H9 (cell line): ENCODE measurements at regions not wholly inside any gene's neighbourhood (a gene's known extent, or its start where the extent isn't known, plus 50 kb on each side); places are given as distances from the start of the nearest gene placed in this dataset.

Source experiments
- DNase-seq: peaks from one replicate; pipeline ENCODE4 v3.0.0-alpha.2; 2017
- H2AFZ ChIP-seq: one replicate; pipeline ENCODE4 v1.6.1; 2013; ENCODE audit warnings: mild to moderate bottlenecking, low read length, control low read depth, moderate library complexity
- H2AK5ac ChIP-seq: 2 replicates; pipeline ENCODE4 v1.6.1; 2013; ENCODE audit warnings: low read length, control low read depth, mixed read lengths; ENCODE audit not compliant: insufficient read length
- H2BK120ac ChIP-seq: one replicate; pipeline ENCODE4 v1.6.1; 2013; ENCODE audit warnings: low read depth, mild to moderate bottlenecking, low read length, control low read depth, inconsistent platforms; ENCODE audit not compliant: poor library complexity, severe bottlenecking
- H2BK12ac ChIP-seq: 2 replicates; pipeline ENCODE4 v1.6.1; 2013; ENCODE audit warnings: low read length, control low read depth, mixed read lengths, low read depth; ENCODE audit not compliant: insufficient read length
- H2BK15ac ChIP-seq: 2 replicates; pipeline ENCODE4 v1.6.1; 2013; ENCODE audit warnings: low read depth, low read length, control low read depth
- H2BK20ac ChIP-seq: one replicate; pipeline ENCODE4 v1.6.1; 2013; ENCODE audit warnings: low read depth, mild to moderate bottlenecking, low read length, control low read depth, inconsistent platforms; ENCODE audit not compliant: poor library complexity, severe bottlenecking
- H2BK5ac ChIP-seq: 2 replicates; pipeline ENCODE4 v1.6.1; 2013; ENCODE audit warnings: low read length, control low read depth, mixed read lengths; ENCODE audit not compliant: insufficient read length
- H3K14ac ChIP-seq: 2 replicates; pipeline ENCODE4 v1.6.1; 2013; ENCODE audit warnings: low read length, control low read depth; ENCODE audit not compliant: insufficient read depth
- H3K18ac ChIP-seq: 2 replicates; pipeline ENCODE4 v1.6.1; 2013; ENCODE audit warnings: low read depth, mild to moderate bottlenecking, mixed read lengths, low read length, control low read depth; ENCODE audit not compliant: insufficient read length
- H3K23ac ChIP-seq: 2 replicates; pipeline ENCODE4 v1.6.1; 2013; ENCODE audit warnings: low read length, control low read depth, mixed read lengths, low read depth; ENCODE audit not compliant: insufficient read length
- H3K23me2 ChIP-seq: 2 replicates; pipeline ENCODE4 v1.6.1; 2013; ENCODE audit warnings: low read depth, mild to moderate bottlenecking, mixed read lengths, low read length, control low read depth; ENCODE audit not compliant: insufficient read length, poor library complexity, severe bottlenecking
- H3K27ac ChIP-seq: 2 replicates; pipeline ENCODE4 v1.5.1; 2013; ENCODE audit warnings: low read length, control low read depth, mixed read lengths, low read depth; ENCODE audit not compliant: insufficient read length
- H3K27me3 ChIP-seq: 2 replicates; pipeline ENCODE4 v1.6.1; 2013; ENCODE audit warnings: low read length, control low read depth, inconsistent platforms; ENCODE audit not compliant: insufficient read depth
- H3K4ac ChIP-seq: 2 replicates; pipeline ENCODE4 v1.6.1; 2013; ENCODE audit warnings: low read depth, mild to moderate bottlenecking, control low read depth, inconsistent platforms, low read length, moderate library complexity
- H3K4me1 ChIP-seq: 2 replicates; pipeline ENCODE4 v1.6.1; 2013; ENCODE audit warnings: low read length, control low read depth, inconsistent platforms; ENCODE audit not compliant: insufficient read depth
- H3K4me2 ChIP-seq: 2 replicates; pipeline ENCODE4 v1.6.1; 2013; ENCODE audit warnings: low read length, control low read depth, mixed read lengths; ENCODE audit not compliant: insufficient read length, insufficient read depth
- H3K56ac ChIP-seq: 2 replicates; pipeline ENCODE4 v1.6.1; 2013; ENCODE audit warnings: low read depth, mild to moderate bottlenecking, mixed read lengths, low read length, control low read depth; ENCODE audit not compliant: insufficient read length
- H3K79me1 ChIP-seq: 2 replicates; pipeline ENCODE4 v1.6.1; 2013; ENCODE audit warnings: low read depth, mild to moderate bottlenecking, moderate library complexity, low read length, control low read depth, inconsistent platforms; ENCODE audit not compliant: insufficient read depth, poor library complexity, severe bottlenecking
- H3K79me2 ChIP-seq: 2 replicates; pipeline ENCODE4 v1.6.1; 2013; ENCODE audit warnings: low read length, control low read depth, inconsistent platforms; ENCODE audit not compliant: insufficient read depth
- H3K9ac ChIP-seq: 2 replicates; pipeline ENCODE4 v1.6.1; 2013; ENCODE audit warnings: low read length, control low read depth, mixed read lengths; ENCODE audit not compliant: insufficient read length; ENCODE audit errors: extremely low read depth
- H3K9me3 ChIP-seq: one replicate; pipeline ENCODE4 v1.6.1; 2013; ENCODE audit warnings: low read depth, low read length, inconsistent platforms; ENCODE audit not compliant: control insufficient read depth
- H3T11ph ChIP-seq: one replicate; pipeline ENCODE4 v1.6.1; 2013; ENCODE audit warnings: mild to moderate bottlenecking, low read length, control low read depth, inconsistent platforms
- H4K20me1 ChIP-seq: one replicate; pipeline ENCODE4 v1.6.1; 2013; ENCODE audit not compliant: control insufficient read depth, insufficient read length, insufficient read depth
- H4K5ac ChIP-seq: 2 replicates; pipeline ENCODE4 v1.6.1; 2013; ENCODE audit warnings: low read depth, mild to moderate bottlenecking, mixed read lengths, low read length, control low read depth; ENCODE audit not compliant: insufficient read length
- H4K8ac ChIP-seq: replicated peaks from 2 replicates; pipeline ENCODE4 v1.6.1; 2013; ENCODE audit warnings: low read length, control low read depth, mixed read lengths, low read depth; ENCODE audit not compliant: insufficient read length
- H4K91ac ChIP-seq: 2 replicates; pipeline ENCODE4 v1.6.1; 2013; ENCODE audit warnings: low read depth, mild to moderate bottlenecking, moderate library complexity, mixed read lengths, low read length, control low read depth; ENCODE audit not compliant: insufficient read length
- H3K27ac Mint-ChIP-seq, 3 experiments: 2 replicates in 2 of 3; 3 replicates in 1 of 3; pipeline ENCODE4 v1.8.0; 2020 to 2021; ENCODE audit warnings: mixed read lengths in 3 of 3, mild to moderate bottlenecking in 1 of 3, moderate library complexity in 1 of 3
- H3K27me3 Mint-ChIP-seq: 2 replicates; pipeline ENCODE4 v1.8.0; 2021; ENCODE audit warnings: low read depth, mild to moderate bottlenecking, moderate library complexity, mixed read lengths
- H3K36me3 Mint-ChIP-seq, 3 experiments: 2 replicates in 2 of 3; 3 replicates in 1 of 3; pipeline ENCODE4 v1.8.0; 2020 to 2021; ENCODE audit warnings: low read depth in 3 of 3, mixed read lengths in 3 of 3; ENCODE audit not compliant: insufficient read depth in 1 of 3
- H3K4me1 Mint-ChIP-seq, 2 experiments: 2 replicates each; pipeline ENCODE4 v1.8.0; 2020; ENCODE audit warnings: mixed read lengths in 2 of 2
- H3K4me3 Mint-ChIP-seq, 2 experiments: 2 replicates in 1 of 2; 3 replicates in 1 of 2; pipeline ENCODE4 v1.8.0; 2020 to 2021; ENCODE audit warnings: mild to moderate bottlenecking in 2 of 2, mixed read lengths in 2 of 2, moderate library complexity in 1 of 2
- H3K9me3 Mint-ChIP-seq, 2 experiments: 2 replicates in 1 of 2; 3 replicates in 1 of 2; pipeline ENCODE4 v1.8.0; 2020; ENCODE audit warnings: mild to moderate bottlenecking in 2 of 2, mixed read lengths in 2 of 2, moderate library complexity in 1 of 2
- CTCF ChIP-seq: fragments of 200-600 bp; sonication (generic); conservative IDR thresholded peaks from 3 replicates; pipeline ENCODE4 v1.8.0; 2021; ENCODE audit warnings: antibody characterized with exemption, mild to moderate bottlenecking
- WGBS: extraction: QIAGEN DNeasy Blood & Tissue Kit; methylation state at CpG from one replicate; pipeline ENCODE4 v1.1.7; 2013; ENCODE audit warnings: missing lambda C conversion rate, low lambda C conversion rate, mixed read lengths; ENCODE audit not compliant: insufficient read length; ENCODE audit errors: extremely low coverage; 5-methylcytosine and 5-hydroxymethylcytosine counted together

- Histone ChIP-seq H2BK20ac (no peak overlapping the region), H3K23ac (no peak overlapping the region), H2AK5ac (no peak overlapping the region), H2BK120ac (no peak overlapping the region), H3K23me2 (no peaks in the 10 kb centered on the region), H3K27ac (no peak overlapping the region), H3K56ac (no peak overlapping the region), H3K9ac (no peak overlapping the region), H3K18ac (no peak overlapping the region), H4K91ac (no peak overlapping the region), H2BK15ac (no peak overlapping the region), H3K79me2 (no peaks in the 10 kb centered on the region), H3K9me3 (no peaks in the 10 kb centered on the region), H3K14ac (no peak overlapping the region), H3K4ac (no peak overlapping the region), H4K5ac (no peak overlapping the region), H3K27me3 (no peaks in the 10 kb centered on the region), H3T11ph (no peak overlapping the region), H4K8ac (no peak overlapping the region), H2BK5ac (no peak overlapping the region), H4K20me1 (no peaks in the 10 kb centered on the region), H2BK12ac (no peak overlapping the region), H3K4me2 (no peak overlapping the region), H2AFZ (no peak overlapping the region), H3K79me1 (no peaks in the 10 kb centered on the region), H3K4me1 (no peaks in the 10 kb centered on the region)
- peaks cover 7 to 12% of the 10 kb centered on the region in 2 experiments; a peak in 4 of 5 replicates for H3K9me3 Mint-ChIP-seq
- H3K4me3 Mint-ChIP-seq, result no peak overlapping the region; a peak in 1 of 5 replicates
- H3K4me1 Mint-ChIP-seq, result peaks cover 10 to 13% of the 10 kb centered on the region in 2 experiments; a peak in 3 of 4 replicates
- peaks cover 0 to 12% (median 0%) of the 10 kb centered on the region in 3 experiments; a peak in 4 of 7 replicates for H3K36me3 Mint-ChIP-seq
- H3K27me3 Mint-ChIP-seq, result peaks cover 2% of the 10 kb centered on the region
- no peak overlapping the region for H3K27ac Mint-ChIP-seq
- no CpG with 5 or more reads among the region's 9 CpGs for WGBS
- no peak for TF ChIP-seq CTCF
- no peak for DNase-seq
Observed at GRCh38 chr16:87135246-87136030, 181.8 kb downstream of the C16orf95 start.
